Caco-2 (cell line): ENCODE measurements at regions not wholly inside any gene's neighbourhood (a gene's known extent, or its start where the extent isn't known, plus 50 kb on each side); places are given as distances from the start of the nearest gene placed in this dataset.

Experiments used
- BruUV-seq: library from RNA; stranded (reverse); fragments of 400-500 nt; replicated peaks from 2 replicates; lab custom pipeline; 2021; lab: Mats Ljungman, UMichigan
- CTCF ChIA-PET: fragments of 300-600 bp; sonication (Branson Sonifier 250); formaldehyde crosslinking; loops from one replicate; lab custom pipeline; 2022; ENCODE audit warnings: antibody characterized with exemption; lab: Charles Lee
- POLR2A ChIA-PET: fragments of 300-600 bp; sonication (Branson Sonifier 250); formaldehyde crosslinking; loops from one replicate; lab custom pipeline; 2022; ENCODE audit warnings: antibody characterized with exemption; lab: Charles Lee
- DNase-seq, 2 experiments: peaks; one replicate each; pipeline versions ENCODE4 v3.0.0 to v3.0.0-alpha.2; 2020 to 2022
- H3K27me3 ChIP-seq: replicated peaks from 2 replicates; pipeline ENCODE4 v1.6.0; 2011; ENCODE audit warnings: low read length; ENCODE audit not compliant: control insufficient read depth, insufficient read depth
- H3K36me3 ChIP-seq: 2 replicates; pipeline ENCODE4 v1.5.1; 2011; ENCODE audit warnings: low read length; ENCODE audit not compliant: control insufficient read depth, insufficient read depth
- H3K4me1 ChIP-seq: fragments of 250-450 bp; sonication (Bioruptor Pico); 2 replicates; pipeline ENCODE4 v1.5.1; 2020; ENCODE audit warnings: mild to moderate bottlenecking
- H3K4me3 ChIP-seq: 2 replicates; pipeline ENCODE4 v1.5.1; 2011; ENCODE audit warnings: low read depth, mild to moderate bottlenecking, control low read depth, low read length
- H3K9me3 ChIP-seq: fragments of 250-450 bp; sonication (Bioruptor Pico); 2 replicates; pipeline ENCODE4 v1.5.1; 2020; ENCODE audit warnings: mild to moderate bottlenecking, moderate library complexity
- H3K27ac Mint-ChIP-seq: one replicate; pipeline ENCODE4 v1.8.0; 2022; ENCODE audit warnings: mixed read lengths; ENCODE audit not compliant: unreplicated experiment
- H3K27me3 Mint-ChIP-seq: one replicate; pipeline ENCODE4 v1.8.0; 2022; ENCODE audit warnings: mixed read lengths; ENCODE audit not compliant: insufficient read depth, unreplicated experiment
- H3K36me3 Mint-ChIP-seq: one replicate; pipeline ENCODE4 v1.8.0; 2022; ENCODE audit warnings: mild to moderate bottlenecking, mixed read lengths; ENCODE audit not compliant: insufficient read depth, unreplicated experiment
- H3K4me1 Mint-ChIP-seq: one replicate; pipeline ENCODE4 v1.8.0; 2022; ENCODE audit warnings: low read depth, mixed read lengths; ENCODE audit not compliant: unreplicated experiment
- H3K4me3 Mint-ChIP-seq: one replicate; pipeline ENCODE4 v1.8.0; 2022; ENCODE audit warnings: mild to moderate bottlenecking, moderate library complexity, mixed read lengths; ENCODE audit not compliant: unreplicated experiment
- H3K9me3 Mint-ChIP-seq: one replicate; pipeline ENCODE4 v1.8.0; 2022; ENCODE audit warnings: mixed read lengths; ENCODE audit not compliant: unreplicated experiment
- CTCF ChIP-seq, 2 experiments: fragments of 200-600 bp in 1 of 2; IDR thresholded peaks; 1 replicate in 1 of 2; 2 replicates in 1 of 2; pipeline versions ENCODE4 v1.5.1 to v1.8.0; 2011 to 2022; ENCODE audit warnings: antibody characterized with exemption in 1 of 2, control low read depth in 1 of 2, inconsistent platforms in 1 of 2, low read depth in 1 of 2, low read length in 1 of 2, mild to moderate bottlenecking in 1 of 2, moderate library complexity in 1 of 2; ENCODE audit not compliant: insufficient read depth in 1 of 2, severe bottlenecking in 1 of 2, unreplicated experiment in 1 of 2
- intact Hi-C: fragments of 100-400 bp; cut with micrococcal nuclease; formaldehyde crosslinking; loops from one replicate; pipeline ENCODE4 v1.10.0; 2022; ENCODE audit not compliant: unreplicated experiment

GRCh38 chr1:192913683-192914082, 104.8 kb downstream of the RGS2 start:
- H3K4me1 Mint-ChIP-seq, result peaks cover 5% of the 10 kb centered on the region

DNA sequence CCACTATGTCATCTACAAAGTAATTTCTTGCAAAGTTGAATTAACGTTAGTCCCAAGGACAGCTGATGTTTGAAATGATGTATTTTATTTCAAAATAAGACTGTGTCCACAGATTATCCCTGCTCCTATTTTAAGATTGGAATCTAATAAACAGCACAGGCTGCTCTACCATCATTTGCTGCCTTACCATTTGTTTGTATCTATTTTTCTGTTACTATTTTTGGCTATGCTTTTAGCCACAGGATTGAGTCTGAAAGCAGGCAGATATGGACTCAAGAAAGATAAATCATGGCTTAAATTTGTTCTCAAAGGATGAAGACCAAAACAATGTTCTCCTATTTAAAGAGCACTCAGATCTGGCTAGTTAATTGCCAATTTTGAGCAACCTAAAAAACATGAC, 105.3 kb downstream of the RGS2 start:
- no peaks in the 10 kb centered on the region for H3K36me3 ChIP-seq
- Mint-ChIP-seq H3K4me3 (no peak overlapping the region), H3K9me3 (peaks cover 9% of the 10 kb centered on the region), H3K36me3 (no peaks in the 10 kb centered on the region), H3K4me1 (peaks cover 5% of the 10 kb centered on the region), H3K27ac (no peak overlapping the region), H3K27me3 (peaks cover 2% of the 10 kb centered on the region)
- POLR2A ChIA-PET, result no interaction called here
- intact Hi-C loops, result no loop called here
- no peak for DNase-seq
- CTCF ChIA-PET, result no interaction called here
- BruUV-seq, result no TSS peak
- TF ChIP-seq CTCF (IDR thresholded peaks at IDR 0.05; ENCODE audit: insufficient read depth in 1 of 2, low read depth in 1 of 2, low read length in 1 of 2, severe bottlenecking in 1 of 2, unreplicated experiment in 1 of 2), result no peak
- no peaks in the 10 kb centered on the region for H3K4me1 ChIP-seq
- no peaks in the 10 kb centered on the region for H3K9me3 ChIP-seq
- H3K4me3 ChIP-seq, result no peak overlapping the region
- no peaks in the 10 kb centered on the region for H3K27me3 ChIP-seq

More at GRCh38 chr1:192913683-192914082, 104.8 kb downstream of the RGS2 start:
- Mint-ChIP-seq H3K27ac (no peak overlapping the region), H3K4me3 (no peak overlapping the region), H3K27me3 (peaks cover 2% of the 10 kb centered on the region), H3K9me3 (peaks cover 9% of the 10 kb centered on the region), H3K36me3 (no peaks in the 10 kb centered on the region)
- no TSS peak for BruUV-seq
- Histone ChIP-seq H3K27me3 (no peaks in the 10 kb centered on the region), H3K36me3 (no peaks in the 10 kb centered on the region), H3K4me1 (no peaks in the 10 kb centered on the region), H3K9me3 (no peaks in the 10 kb centered on the region), H3K4me3 (no peak overlapping the region)
- DNase-seq, result no peak
- CTCF ChIA-PET, result no interaction called here
- no peak for TF ChIP-seq CTCF (IDR thresholded peaks at IDR 0.05; ENCODE audit: insufficient read depth in 1 of 2, low read depth in 1 of 2, low read length in 1 of 2, severe bottlenecking in 1 of 2, unreplicated experiment in 1 of 2)
- intact Hi-C loops, result no loop called here
- POLR2A ChIA-PET, result no interaction called here

DNA sequence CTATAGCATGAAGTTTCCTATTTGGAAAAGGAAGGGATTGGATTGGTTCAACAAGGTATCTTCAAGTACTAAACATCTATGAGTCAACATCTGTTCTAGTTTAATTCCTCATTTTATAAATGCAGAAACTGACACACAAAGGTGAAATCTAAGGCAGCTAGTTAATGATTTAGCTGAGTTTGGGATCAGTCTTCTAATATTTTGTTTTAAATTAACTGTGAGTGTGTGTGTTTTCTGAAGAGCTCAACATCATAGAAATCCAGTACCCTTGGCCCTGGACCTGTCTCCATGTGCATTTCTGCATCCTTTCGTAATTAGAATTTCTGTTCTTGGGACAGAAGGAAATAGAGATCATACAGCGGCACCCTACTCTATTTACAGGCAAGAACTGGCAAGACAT, 105.9 kb downstream of the RGS2 start:
- BruUV-seq, result no TSS peak
- H3K4me3 Mint-ChIP-seq, result no peak overlapping the region
- H3K4me1 Mint-ChIP-seq, result peaks cover 5% of the 10 kb centered on the region
- POLR2A ChIA-PET, result no interaction called here
- Histone ChIP-seq H3K4me1 (no peaks in the 10 kb centered on the region), H3K9me3 (no peaks in the 10 kb centered on the region), H3K4me3 (no peak overlapping the region), H3K27me3 (no peaks in the 10 kb centered on the region), H3K36me3 (no peaks in the 10 kb centered on the region)
- peaks cover 2% of the 10 kb centered on the region for H3K27me3 Mint-ChIP-seq
- H3K9me3 Mint-ChIP-seq, result peaks cover 9% of the 10 kb centered on the region
- intact Hi-C loops, result no loop called here
- no peaks in the 10 kb centered on the region for H3K36me3 Mint-ChIP-seq
- TF ChIP-seq CTCF (IDR thresholded peaks at IDR 0.05; ENCODE audit: insufficient read depth in 1 of 2, low read depth in 1 of 2, low read length in 1 of 2, severe bottlenecking in 1 of 2, unreplicated experiment in 1 of 2), result no peak
- CTCF ChIA-PET, result no interaction called here
- no peak overlapping the region for H3K27ac Mint-ChIP-seq
- no peak for DNase-seq
